Keratinocyte (primary cell): ENCODE measurements at regions not wholly inside any gene's neighbourhood (a gene's known extent, or its start where the extent isn't known, plus 50 kb on each side); places are given as distances from the start of the nearest gene placed in this dataset.

ENCODE experiments used
- DNase-seq: peaks from one replicate; pipeline ENCODE4 v3.0.0-alpha.2; 2011; ENCODE audit warnings: low read depth, missing footprints, low spot score
- FAIRE-seq: peaks from 2 replicates; lab custom pipeline; 2011; peaks lifted over from hg19 to GRCh38; lab: Jason Lieb, UNC
- H2AFZ ChIP-seq: 2 replicates; pipeline ENCODE4 v1.6.0; 2012; ENCODE audit warnings: low read length, control low read depth, inconsistent platforms; ENCODE audit not compliant: control insufficient read depth
- H3K27ac ChIP-seq: 2 replicates; pipeline ENCODE4 v1.5.1; 2011; ENCODE audit warnings: low read length; ENCODE audit not compliant: control insufficient read depth, insufficient read depth
- H3K27me3 ChIP-seq: 3 replicates; pipeline ENCODE4 v1.6.0; 2011; ENCODE audit warnings: low read length; ENCODE audit not compliant: control insufficient read depth, insufficient read depth; ENCODE audit errors: extremely low read depth
- H3K36me3 ChIP-seq, 2 experiments: 2 replicates in 1 of 2; 3 replicates in 1 of 2; pipeline ENCODE4 v1.5.1; 2011; ENCODE audit warnings: low read length in 2 of 2, mild to moderate bottlenecking in 1 of 2; ENCODE audit not compliant: control insufficient read depth in 2 of 2, insufficient read depth in 2 of 2; ENCODE audit errors: extremely low read depth in 1 of 2
- H3K4me1 ChIP-seq: 3 replicates; pipeline ENCODE4 v1.5.1; 2011; ENCODE audit warnings: low read length; ENCODE audit not compliant: control insufficient read depth, insufficient read depth; ENCODE audit errors: extremely low read depth
- H3K4me2 ChIP-seq: 3 replicates; pipeline ENCODE4 v1.6.0; 2011; ENCODE audit warnings: low read depth, low read length; ENCODE audit not compliant: control insufficient read depth, insufficient read depth; ENCODE audit errors: extremely low read depth
- H3K4me3 ChIP-seq, 3 experiments: fragments of 200-600 bp in 1 of 3; sonication (generic) in 1 of 3; 2 replicates in 2 of 3; 3 replicates in 1 of 3; pipeline ENCODE4 v1.5.1; 2011 to 2016; ENCODE audit warnings: low read length in 3 of 3, mild to moderate bottlenecking in 3 of 3, control low read depth in 2 of 3, inconsistent platforms in 1 of 3, low read depth in 1 of 3, mixed read lengths in 1 of 3, mixed run types in 1 of 3, moderate library complexity in 1 of 3; ENCODE audit not compliant: control insufficient read depth in 2 of 3, insufficient read depth in 2 of 3; ENCODE audit errors: extremely low read depth in 1 of 3
- H3K79me2 ChIP-seq: 2 replicates; pipeline ENCODE4 v1.6.0; 2012; ENCODE audit warnings: low read length; ENCODE audit not compliant: control insufficient read depth, insufficient read depth
- H3K9ac ChIP-seq: 3 replicates; pipeline ENCODE4 v1.6.0; 2011; ENCODE audit warnings: low read length; ENCODE audit not compliant: control insufficient read depth, insufficient read depth; ENCODE audit errors: extremely low read depth
- H3K9me1 ChIP-seq: 3 replicates; pipeline ENCODE4 v1.6.0; 2011; ENCODE audit warnings: low read length; ENCODE audit not compliant: control insufficient read depth, insufficient read depth; ENCODE audit errors: extremely low read depth
- H3K9me3 ChIP-seq: 2 replicates; pipeline ENCODE4 v1.5.1; 2012; ENCODE audit warnings: low read depth, low read length; ENCODE audit not compliant: control insufficient read depth
- H4K20me1 ChIP-seq: 3 replicates; pipeline ENCODE4 v1.6.0; 2011; ENCODE audit warnings: low read length; ENCODE audit not compliant: control insufficient read depth, insufficient read depth; ENCODE audit errors: extremely low read depth
- CTCF ChIP-seq, 3 experiments: IDR thresholded peaks in 1 of 3; conservative IDR thresholded peaks in 1 of 3; optimal IDR thresholded peaks in 1 of 3; 2 replicates in 2 of 3; 3 replicates in 1 of 3; pipeline versions ENCODE3 to v1.5.1; 2011; ENCODE audit warnings: low read length in 3 of 3, mild to moderate bottlenecking in 3 of 3, moderate library complexity in 2 of 3, control low read depth in 1 of 3, inconsistent platforms in 1 of 3; ENCODE audit not compliant: insufficient read depth in 2 of 3; ENCODE audit errors: extremely low read depth in 1 of 3
- EZH2 ChIP-seq: IDR thresholded peaks from one replicate; pipeline ENCODE4 v1.6.1; 2012; ENCODE audit warnings: inconsistent platforms, mild to moderate bottlenecking, low read length, moderate library complexity
- dilution Hi-C: fragments of 300-500 bp; cut with MboI; formaldehyde crosslinking; loops from one replicate; pipeline ENCODE4 v1.7.0; 2020; ENCODE audit warnings: low sequenced_read_pairs; ENCODE audit not compliant: extremely low pct_ligation_motif_present

DNA sequence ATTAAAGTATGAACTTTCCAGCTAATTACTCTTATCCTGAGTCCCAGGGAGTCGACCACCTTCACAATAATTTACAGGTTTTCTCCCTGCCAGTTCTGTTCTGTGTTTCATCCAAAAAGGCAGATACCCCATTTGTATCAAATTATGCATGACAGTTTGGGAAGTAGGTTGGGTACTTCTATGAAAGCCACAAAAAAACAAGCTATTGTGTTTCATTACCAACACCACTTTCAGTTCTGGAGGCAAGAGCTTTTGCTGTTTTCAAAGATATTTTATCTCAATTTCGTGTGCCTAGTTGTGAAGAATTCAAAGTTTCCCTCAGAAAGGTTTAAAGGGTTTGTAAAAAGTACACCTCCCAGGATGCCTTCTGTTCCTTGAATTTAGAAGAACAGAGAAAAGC, 557.4 kb downstream of the FLRT2 start:
- Histone ChIP-seq H3K27ac (no peak overlapping the region), H3K36me3 (no peaks in the 10 kb centered on the region), H3K27me3 (no peaks in the 10 kb centered on the region), H3K4me1 (no peaks in the 10 kb centered on the region), H3K4me3 (no peak overlapping the region), H3K9ac (no peak overlapping the region), H2AFZ (no peak overlapping the region), H3K4me2 (no peak overlapping the region), H4K20me1 (no peaks in the 10 kb centered on the region), H3K79me2 (no peaks in the 10 kb centered on the region), H3K9me1 (no peaks in the 10 kb centered on the region), H3K9me3 (no peaks in the 10 kb centered on the region)
- DNase-seq (no peak), FAIRE-seq (no peak)
- TF ChIP-seq CTCF (optimal IDR thresholded peaks at IDR 0.05 in 1 of 3, IDR thresholded peaks at IDR 0.05 in 1 of 3, conservative IDR thresholded peaks at IDR 0.05 in 1 of 3; ENCODE audit: extremely low read depth in 1 of 3, insufficient read depth in 2 of 3, low read length in 3 of 3) (no peak), EZH2 (no peak)
- dilution Hi-C loops = no loop called here

DNA sequence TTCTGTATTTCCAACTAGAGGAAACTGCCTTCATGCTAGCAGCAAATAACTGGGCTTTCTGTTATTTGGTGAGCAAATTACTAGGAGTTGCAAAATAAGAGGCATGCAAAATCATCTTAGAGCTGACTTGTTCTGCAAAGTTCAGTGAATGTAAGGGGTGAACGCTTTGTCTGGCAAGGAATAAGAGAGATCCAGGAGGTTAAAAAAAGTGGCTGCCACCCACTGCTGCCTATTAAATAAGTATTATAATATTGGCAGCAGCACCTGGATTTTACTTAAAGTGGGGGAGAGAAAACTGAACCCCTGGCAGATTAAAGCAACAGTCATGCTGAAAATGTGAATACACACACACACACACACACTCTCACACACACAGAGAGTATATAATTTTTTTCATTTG, 557.0 kb downstream of the FLRT2 start:
- H3K9me3 ChIP-seq = no peaks in the 10 kb centered on the region
- H3K4me2 ChIP-seq = no peak overlapping the region
- H3K4me1 ChIP-seq = no peaks in the 10 kb centered on the region
- no peak overlapping the region for H3K27ac ChIP-seq
- H3K9me1 ChIP-seq = no peaks in the 10 kb centered on the region
- no peaks in the 10 kb centered on the region for H3K27me3 ChIP-seq
- no peaks in the 10 kb centered on the region for H4K20me1 ChIP-seq
- TF ChIP-seq EZH2 = no peak
- no peak for TF ChIP-seq CTCF (optimal IDR thresholded peaks at IDR 0.05 in 1 of 3, IDR thresholded peaks at IDR 0.05 in 1 of 3, conservative IDR thresholded peaks at IDR 0.05 in 1 of 3; ENCODE audit: extremely low read depth in 1 of 3, insufficient read depth in 2 of 3, low read length in 3 of 3)
- H3K4me3 ChIP-seq = no peak overlapping the region
- H3K79me2 ChIP-seq = no peaks in the 10 kb centered on the region
- H3K36me3 ChIP-seq = no peaks in the 10 kb centered on the region
- H3K9ac ChIP-seq = no peak overlapping the region
- dilution Hi-C loops = no loop called here
- DNase-seq (no peak), FAIRE-seq (no peak)
- no peak overlapping the region for H2AFZ ChIP-seq
